WTC11 (cell line): ENCODE measurements at regions not wholly inside any gene's neighbourhood (a gene's known extent, or its start where the extent isn't known, plus 50 kb on each side); places are given as distances from the start of the nearest gene placed in this dataset.

Source experiments
- ATAC-seq: fragments of 200-7000 bp; cut with Tn5 transposase; 2 replicates; pipeline ENCODE4 v1.10.0; 2021; ENCODE audit warnings: mild to moderate bottlenecking, moderate library complexity
- CTCF ChIA-PET: fragments of 300-600 bp; sonication (Branson Sonifier 250); formaldehyde crosslinking; loops from one replicate; lab custom pipeline; 2021; ENCODE audit warnings: antibody characterized with exemption; lab: Charles Lee
- POLR2A ChIA-PET: fragments of 350-600 bp; sonication (Branson Sonifier 250); formaldehyde crosslinking; loops from one replicate; lab custom pipeline; 2021; ENCODE audit warnings: antibody characterized with exemption; lab: Charles Lee
- DNase-seq: peaks from one replicate; pipeline ENCODE4 v3.0.0; 2021; ENCODE audit warnings: low spot score
- H3K27ac Mint-ChIP-seq: 2 replicates; pipeline ENCODE4 v1.8.0; 2021; ENCODE audit warnings: mixed read lengths
- H3K27me3 Mint-ChIP-seq: 2 replicates; pipeline ENCODE4 v1.8.0; 2021; ENCODE audit warnings: low read depth, mild to moderate bottlenecking, moderate library complexity, mixed read lengths
- H3K36me3 Mint-ChIP-seq: 2 replicates; pipeline ENCODE4 v1.8.0; 2021; ENCODE audit warnings: mixed read lengths
- H3K4me1 Mint-ChIP-seq: 2 replicates; pipeline ENCODE4 v1.8.0; 2022; ENCODE audit warnings: mixed read lengths
- H3K4me3 Mint-ChIP-seq: 2 replicates; pipeline ENCODE4 v1.8.0; 2021; ENCODE audit warnings: mild to moderate bottlenecking, moderate library complexity, mixed read lengths
- H3K9me3 Mint-ChIP-seq: 2 replicates; pipeline ENCODE4 v1.8.0; 2021; ENCODE audit warnings: mixed read lengths
- ATF2 ChIP-seq: sonication (generic); formaldehyde crosslinking; IDR thresholded peaks from 2 replicates; pipeline ENCODE4 v1.8.1; 2022; ENCODE audit warnings: low read depth, missing genetic modification reagents, borderline replicate concordance
- ATF3 ChIP-seq: sonication (generic); formaldehyde crosslinking; conservative IDR thresholded peaks from 2 replicates; pipeline ENCODE4 v1.8.1; 2022; ENCODE audit warnings: mild to moderate bottlenecking, missing genetic modification reagents
- E2F1 ChIP-seq: sonication (generic); formaldehyde crosslinking; IDR thresholded peaks from 2 replicates; pipeline ENCODE4 v1.8.0; 2022; ENCODE audit warnings: mild to moderate bottlenecking, missing genetic modification reagents
- ELF4 ChIP-seq: sonication (generic); formaldehyde crosslinking; IDR thresholded peaks from 2 replicates; pipeline ENCODE4 v1.8.1; 2022; ENCODE audit warnings: low read depth, mild to moderate bottlenecking, moderate library complexity, missing genetic modification reagents
- ESRRA ChIP-seq: sonication (generic); formaldehyde crosslinking; IDR thresholded peaks from 2 replicates; pipeline ENCODE4 v1.8.1; 2022; ENCODE audit warnings: mild to moderate bottlenecking, missing genetic modification reagents, borderline replicate concordance
- FOXJ3 ChIP-seq: sonication (generic); formaldehyde crosslinking; IDR thresholded peaks from 2 replicates; pipeline ENCODE4 v1.9.0; 2021; ENCODE audit warnings: missing genetic modification reagents, mild to moderate bottlenecking, borderline replicate concordance
- FOXP4 ChIP-seq: sonication (generic); formaldehyde crosslinking; IDR thresholded peaks from 2 replicates; pipeline ENCODE4 v1.8.0; 2022; ENCODE audit warnings: mild to moderate bottlenecking, missing genetic modification reagents
- HMGA2 ChIP-seq: fragments of 250-450 bp; sonication (Bioruptor Pico); IDR thresholded peaks from 2 replicates; pipeline ENCODE4 v1.4.0; 2021; ENCODE audit warnings: mild to moderate bottlenecking, moderate library complexity
- IRF2 ChIP-seq: sonication (generic); formaldehyde crosslinking; IDR thresholded peaks from 2 replicates; pipeline ENCODE4 v1.8.0; 2022; ENCODE audit warnings: low read depth, missing genetic modification reagents, borderline replicate concordance
- JUN ChIP-seq: sonication (generic); formaldehyde crosslinking; IDR thresholded peaks from 2 replicates; pipeline ENCODE4 v1.8.0; 2023; ENCODE audit warnings: mild to moderate bottlenecking, missing genetic modification reagents
- KAT7 ChIP-seq: sonication (generic); formaldehyde crosslinking; IDR thresholded peaks from 2 replicates; pipeline ENCODE4 v1.8.1; 2023; ENCODE audit warnings: missing genetic modification reagents, mild to moderate bottlenecking, borderline replicate concordance
- NFE2L1 ChIP-seq: sonication (generic); formaldehyde crosslinking; IDR thresholded peaks from 2 replicates; pipeline ENCODE4 v1.8.1; 2023; ENCODE audit warnings: missing genetic modification reagents
- NR1H2 ChIP-seq: sonication (generic); formaldehyde crosslinking; IDR thresholded peaks from 2 replicates; pipeline ENCODE4 v1.9.0; 2021; ENCODE audit warnings: mild to moderate bottlenecking, moderate library complexity, missing genetic modification reagents
- PRRX2 ChIP-seq: fragments of 250-450 bp; sonication (Bioruptor Pico); IDR thresholded peaks from 2 replicates; pipeline ENCODE4 v1.8.0; 2021; ENCODE audit warnings: mild to moderate bottlenecking
- RELA ChIP-seq: sonication (generic); formaldehyde crosslinking; IDR thresholded peaks from 2 replicates; pipeline ENCODE4 v1.8.1; 2022; ENCODE audit warnings: missing genetic modification reagents, mild to moderate bottlenecking, borderline replicate concordance
- SOX15 ChIP-seq: fragments of 250-450 bp; sonication (Bioruptor Pico); IDR thresholded peaks from 2 replicates; pipeline ENCODE4 v1.9.0; 2021; ENCODE audit warnings: mild to moderate bottlenecking
- ZBTB21 ChIP-seq: sonication (generic); formaldehyde crosslinking; IDR thresholded peaks from 2 replicates; pipeline ENCODE4 v1.8.1; 2023; ENCODE audit warnings: mild to moderate bottlenecking, missing genetic modification reagents, borderline replicate concordance
- ZNF121 ChIP-seq: sonication (generic); formaldehyde crosslinking; IDR thresholded peaks from 2 replicates; pipeline ENCODE4 v1.8.0; 2023; ENCODE audit warnings: missing genetic modification reagents
- TF ChIP-seq, protein P1 (sequence below): sonication (generic); formaldehyde crosslinking; IDR thresholded peaks from 2 replicates; pipeline ENCODE4 v1.8.1; 2022; ENCODE audit warnings: mild to moderate bottlenecking, missing genetic modification reagents, moderate library complexity, borderline replicate concordance
- TF ChIP-seq, protein P2 (sequence below): sonication (generic); formaldehyde crosslinking; IDR thresholded peaks from 2 replicates; pipeline ENCODE4 v1.8.0; 2023; ENCODE audit warnings: missing genetic modification reagents

DNA sequence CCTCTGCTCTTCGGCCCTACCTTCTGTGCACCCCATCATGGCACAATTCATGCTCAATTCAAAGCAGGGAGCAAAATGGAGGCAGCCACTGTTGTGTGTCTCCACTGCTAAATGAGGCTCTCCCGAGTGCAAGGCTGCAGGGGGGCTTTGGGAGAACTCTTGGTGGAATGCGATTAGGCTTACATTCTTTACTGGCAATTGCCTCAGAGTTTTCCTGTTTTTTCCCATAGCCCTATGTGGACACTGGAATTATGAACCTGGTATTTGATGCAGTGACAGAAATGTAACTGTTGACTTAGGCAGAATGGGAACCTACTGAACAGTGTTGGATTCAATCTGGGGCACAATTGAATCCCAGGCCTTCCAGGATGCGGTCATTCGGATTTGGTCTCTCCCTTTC lies 187.9 kb upstream of the GMDS start:
- DNase-seq: no peak
- ATAC-seq: no peak
- ChIA-PET POLR2A (no interaction called here), CTCF (no interaction called here)
- Mint-ChIP-seq H3K4me3 (no peak overlapping the region), H3K4me1 (no peaks in the 10 kb centered on the region), H3K27me3 (no peaks in the 10 kb centered on the region), H3K27ac (no peak overlapping the region), H3K9me3 (no peaks in the 10 kb centered on the region), H3K36me3 (no peaks in the 10 kb centered on the region)
- TF ChIP-seq FOXJ3 (no peak), KAT7 (CRISPR knock-in tag) (no peak), RELA (CRISPR knock-in tag) (no peak), NFE2L1 (CRISPR knock-in tag) (no peak), ESRRA (CRISPR knock-in tag) (no peak), ATF3 (CRISPR knock-in tag) (no peak), FOXP4 (no peak), ZNF121 (no peak)

GRCh38 chr6:2432292-2432691 lies 186.9 kb upstream of the GMDS start:
- DNase-seq (no peak), ATAC-seq (no peak)
- Mint-ChIP-seq H3K4me3 (no peak overlapping the region), H3K27ac (no peak overlapping the region), H3K27me3 (no peaks in the 10 kb centered on the region), H3K9me3 (no peaks in the 10 kb centered on the region), H3K36me3 (no peaks in the 10 kb centered on the region), H3K4me1 (no peaks in the 10 kb centered on the region)
- POLR2A ChIA-PET: no interaction called here
- TF ChIP-seq JUN (CRISPR knock-in tag) (no peak), ZBTB21 (no peak), E2F1 (CRISPR knock-in tag) (no peak), ATF2 (CRISPR knock-in tag) (no peak)
- CTCF ChIA-PET: no interaction called here

DNA sequence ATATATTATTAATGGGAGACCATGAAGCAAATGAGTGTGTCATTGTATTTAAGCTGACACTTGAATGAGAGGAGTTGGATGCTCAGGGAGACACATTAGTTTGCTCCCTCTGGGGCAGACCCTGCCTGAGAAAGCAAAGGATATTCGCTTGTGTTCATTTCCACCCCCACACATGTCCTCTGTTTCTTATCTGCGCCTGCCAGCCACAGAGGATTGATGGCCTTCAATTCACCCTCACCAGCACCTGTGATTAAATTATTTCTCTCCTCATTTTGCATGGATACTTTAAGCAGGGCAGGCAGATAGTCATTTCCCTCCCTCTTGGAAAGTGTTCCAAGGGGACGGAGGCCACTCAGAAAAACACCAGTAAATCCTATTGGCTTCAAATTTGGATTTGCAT lies 185.2 kb upstream of the GMDS start:
- DNase-seq: no peak
- H3K27ac Mint-ChIP-seq: no peak overlapping the region
- no peaks in the 10 kb centered on the region for H3K27me3 Mint-ChIP-seq
- H3K4me3 Mint-ChIP-seq: no peak overlapping the region
- H3K9me3 Mint-ChIP-seq: peaks cover 3% of the 10 kb centered on the region; the same call in 1 of the 2 replicates
- POLR2A ChIA-PET: no interaction called here
- CTCF ChIA-PET: no interaction called here
- TF ChIP-seq HMGA2 (CRISPR knock-in tag): no peak
- TF ChIP-seq SOX15: no peak
- TF ChIP-seq KAT7 (CRISPR knock-in tag): no peak
- TF ChIP-seq, protein P1, sequence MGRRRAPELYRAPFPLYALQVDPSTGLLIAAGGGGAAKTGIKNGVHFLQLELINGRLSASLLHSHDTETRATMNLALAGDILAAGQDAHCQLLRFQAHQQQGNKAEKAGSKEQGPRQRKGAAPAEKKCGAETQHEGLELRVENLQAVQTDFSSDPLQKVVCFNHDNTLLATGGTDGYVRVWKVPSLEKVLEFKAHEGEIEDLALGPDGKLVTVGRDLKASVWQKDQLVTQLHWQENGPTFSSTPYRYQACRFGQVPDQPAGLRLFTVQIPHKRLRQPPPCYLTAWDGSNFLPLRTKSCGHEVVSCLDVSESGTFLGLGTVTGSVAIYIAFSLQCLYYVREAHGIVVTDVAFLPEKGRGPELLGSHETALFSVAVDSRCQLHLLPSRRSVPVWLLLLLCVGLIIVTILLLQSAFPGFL (CRISPR knock-in tag): no peak
- TF ChIP-seq ELF4: no peak
- TF ChIP-seq NR1H2 (CRISPR knock-in tag): no peak
- no peak for TF ChIP-seq IRF2 (CRISPR knock-in tag)
- TF ChIP-seq JUN (CRISPR knock-in tag): no peak
- no peak for TF ChIP-seq PRRX2
- TF ChIP-seq NFE2L1 (CRISPR knock-in tag): no peak
- TF ChIP-seq, protein P2, sequence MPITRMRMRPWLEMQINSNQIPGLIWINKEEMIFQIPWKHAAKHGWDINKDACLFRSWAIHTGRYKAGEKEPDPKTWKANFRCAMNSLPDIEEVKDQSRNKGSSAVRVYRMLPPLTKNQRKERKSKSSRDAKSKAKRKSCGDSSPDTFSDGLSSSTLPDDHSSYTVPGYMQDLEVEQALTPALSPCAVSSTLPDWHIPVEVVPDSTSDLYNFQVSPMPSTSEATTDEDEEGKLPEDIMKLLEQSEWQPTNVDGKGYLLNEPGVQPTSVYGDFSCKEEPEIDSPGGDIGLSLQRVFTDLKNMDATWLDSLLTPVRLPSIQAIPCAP (CRISPR knock-in tag): no peak
- TF ChIP-seq ATF3 (CRISPR knock-in tag): no peak
- ATAC-seq: no peak
- no peaks in the 10 kb centered on the region for H3K4me1 Mint-ChIP-seq
- H3K36me3 Mint-ChIP-seq: no peaks in the 10 kb centered on the region
